ENCODE measurements at regions not wholly inside any gene's neighbourhood (a gene's known extent, or its start where the extent isn't known, plus 50 kb on each side); places are given as distances from the start of the nearest gene placed in this dataset.
"Not testable (repeated sequence)": the region's sequence is repeated elsewhere in the genome, so short reads cannot be mapped to it uniquely, and the experiment has no call there.

DNA sequence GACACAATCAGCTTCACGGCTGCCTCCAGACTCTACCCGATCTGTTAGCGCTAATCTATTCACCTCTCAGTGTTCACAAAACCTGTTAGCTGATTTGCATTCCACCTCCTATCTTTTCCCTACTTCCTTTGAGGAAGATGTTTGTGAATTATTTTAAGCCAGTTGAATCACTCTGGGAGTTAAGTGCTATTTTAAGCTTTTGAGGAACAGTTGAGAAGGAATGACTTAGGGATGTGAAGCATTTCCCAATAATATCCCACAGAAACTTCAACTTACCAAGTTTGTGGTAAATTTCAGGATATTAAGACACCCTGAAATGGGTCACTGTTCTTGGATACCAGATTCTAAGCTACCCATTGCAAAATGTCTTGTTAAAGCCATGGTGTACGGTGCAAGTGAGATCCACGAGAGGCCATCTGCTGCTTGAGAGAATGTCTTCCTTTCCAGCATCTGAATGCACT, 145.2 kb upstream of the CITED2 start:
- Histone ChIP-seq H3K14ac (ENCODE audit: low read length in 2 of 2) (no peak overlapping the region), H2BK5ac (ENCODE audit: low read depth, low read length, poor library complexity, severe bottlenecking) (no peak overlapping the region), H3K4me1 (ENCODE audit: control insufficient read depth, insufficient read depth, low read depth, low read length) (no peaks in the 10 kb centered on the region), H4K91ac (ENCODE audit: low read length) (no peak overlapping the region), H3K9me3 (ENCODE audit: control insufficient read depth, low read length) (no peaks in the 10 kb centered on the region), H3K4me3 (ENCODE audit: insufficient read depth in 1 of 2, low read depth in 1 of 2, low read length in 2 of 2) (no peak overlapping the region), H2BK15ac (ENCODE audit: low read depth, poor library complexity, severe bottlenecking) (no peak overlapping the region), H2BK120ac (ENCODE audit: low read depth, low read length) (no peak overlapping the region), H2AFZ (ENCODE audit: low read depth, low read length) (no peak overlapping the region), H3K36me3 (ENCODE audit: control insufficient read depth in 1 of 2, insufficient read depth in 2 of 2, low read depth in 1 of 2, low read length in 2 of 2) (no peaks in the 10 kb centered on the region), H2AK5ac (ENCODE audit: low read length, severe bottlenecking) (no peak overlapping the region), H3K27ac (ENCODE audit: low read length, poor library complexity, severe bottlenecking) (no peak overlapping the region), H3K27me3 (ENCODE audit: control insufficient read depth in 1 of 2, insufficient read depth in 1 of 2, low read length in 2 of 2) (no peaks in the 10 kb centered on the region), H3K4ac (ENCODE audit: low read depth in 1 of 2, low read length in 2 of 2) (no peak overlapping the region), H3K4me2 (ENCODE audit: low read length, poor library complexity, severe bottlenecking) (no peak overlapping the region), H3K18ac (ENCODE audit: low read depth in 1 of 2, low read length in 2 of 2) (no peak overlapping the region), H3K23ac (ENCODE audit: low read length in 2 of 2) (no peak overlapping the region), H3K9ac (ENCODE audit: low read length) (no peak overlapping the region), H2BK12ac (ENCODE audit: low read length in 2 of 2) (no peak overlapping the region), H3K79me1 (replicated peaks; ENCODE audit: low read length, poor library complexity, severe bottlenecking) (no peaks in the 10 kb centered on the region), H4K8ac (ENCODE audit: low read length) (no peak overlapping the region)
- peak; percentile 79 for DNase-seq
- 77% methylated on average over 5 of the region's 5 CpGs for WGBS

DNA sequence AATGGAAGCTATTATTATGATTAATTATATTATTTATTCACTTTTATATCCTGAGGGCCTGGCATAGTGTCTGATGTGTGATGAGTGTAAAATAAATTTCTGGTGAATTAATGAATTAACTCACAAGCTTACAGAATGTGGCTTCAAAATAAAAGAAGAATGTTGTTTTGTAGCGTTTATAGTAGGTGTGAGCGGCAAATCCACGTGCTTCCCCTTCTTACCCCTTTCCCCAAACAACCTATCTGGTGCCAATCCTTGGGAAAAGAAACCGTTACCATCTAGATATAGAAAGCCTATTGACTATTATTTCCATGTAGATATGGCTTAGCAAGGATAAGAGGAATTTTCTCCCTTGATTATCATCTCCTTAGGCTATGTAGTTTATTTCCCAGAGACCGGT, 144.6 kb upstream of the CITED2 start:
- no peak overlapping the region for H3K9ac ChIP-seq (ENCODE audit: low read length)
- no peaks in the 10 kb centered on the region for H3K9me3 ChIP-seq (ENCODE audit: control insufficient read depth, low read length)
- 96% methylated on average over 1 of the region's 5 CpGs for WGBS
- no peak overlapping the region for H2BK5ac ChIP-seq (ENCODE audit: low read depth, low read length, poor library complexity, severe bottlenecking)
- H3K4me1 ChIP-seq (ENCODE audit: control insufficient read depth, insufficient read depth, low read depth, low read length): no peaks in the 10 kb centered on the region
- H3K23ac ChIP-seq (ENCODE audit: low read length in 2 of 2): no peak overlapping the region
- no peak overlapping the region for H3K27ac ChIP-seq (ENCODE audit: low read length, poor library complexity, severe bottlenecking)
- no peak overlapping the region for H3K14ac ChIP-seq (ENCODE audit: low read length in 2 of 2)
- DNase-seq: no peak
- H3K18ac ChIP-seq (ENCODE audit: low read depth in 1 of 2, low read length in 2 of 2): no peak overlapping the region
- H2BK15ac ChIP-seq (ENCODE audit: low read depth, poor library complexity, severe bottlenecking): no peak overlapping the region
- H3K27me3 ChIP-seq (ENCODE audit: control insufficient read depth in 1 of 2, insufficient read depth in 1 of 2, low read length in 2 of 2): no peaks in the 10 kb centered on the region
- H3K36me3 ChIP-seq (ENCODE audit: control insufficient read depth in 1 of 2, insufficient read depth in 2 of 2, low read depth in 1 of 2, low read length in 2 of 2): no peaks in the 10 kb centered on the region
- no peak overlapping the region for H3K4ac ChIP-seq (ENCODE audit: low read depth in 1 of 2, low read length in 2 of 2)
- no peak overlapping the region for H2BK120ac ChIP-seq (ENCODE audit: low read depth, low read length)
- no peak overlapping the region for H3K4me2 ChIP-seq (ENCODE audit: low read length, poor library complexity, severe bottlenecking)
- no peak overlapping the region for H2BK12ac ChIP-seq (ENCODE audit: low read length in 2 of 2)
- H2AK5ac ChIP-seq (ENCODE audit: low read length, severe bottlenecking): no peak overlapping the region
- H2AFZ ChIP-seq (ENCODE audit: low read depth, low read length): no peak overlapping the region
- no peaks in the 10 kb centered on the region for H3K79me1 ChIP-seq (replicated peaks; ENCODE audit: low read length, poor library complexity, severe bottlenecking)
- H3K4me3 ChIP-seq (ENCODE audit: insufficient read depth in 1 of 2, low read depth in 1 of 2, low read length in 2 of 2): no peak overlapping the region
- H4K91ac ChIP-seq (ENCODE audit: low read length): no peak overlapping the region
- no peak overlapping the region for H4K8ac ChIP-seq (ENCODE audit: low read length)

DNA sequence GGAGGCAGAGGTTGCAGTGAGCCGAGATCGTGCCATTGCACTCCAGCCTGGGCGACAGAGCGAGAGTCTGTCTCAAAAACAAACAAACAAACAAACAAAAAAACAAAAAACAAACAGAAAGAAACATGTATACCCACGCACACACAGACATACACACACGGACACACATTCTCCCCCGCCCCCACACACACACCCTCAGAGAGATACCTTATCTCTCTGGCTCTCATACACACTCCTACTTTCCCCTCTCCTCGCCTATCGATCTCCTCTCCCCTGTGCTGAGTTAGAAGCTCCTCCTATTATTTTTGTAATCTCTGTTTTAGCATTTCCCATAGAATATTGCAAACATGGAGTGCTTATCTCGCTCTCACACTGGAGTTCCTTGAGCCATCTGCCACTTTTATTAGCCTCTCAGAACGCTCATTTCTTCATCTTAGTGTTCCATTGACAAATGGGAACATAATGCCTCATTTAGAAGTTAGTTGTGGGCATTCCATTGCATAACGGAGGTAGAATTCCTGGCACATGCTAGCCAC, 144.2 kb upstream of the CITED2 start:
- Histone ChIP-seq H4K91ac (ENCODE audit: low read length) (no peak overlapping the region), H3K4ac (ENCODE audit: low read depth in 1 of 2, low read length in 2 of 2) (no peak overlapping the region), H3K4me2 (ENCODE audit: low read length, poor library complexity, severe bottlenecking) (no peak overlapping the region), H2BK12ac (ENCODE audit: low read length in 2 of 2) (no peak overlapping the region), H3K4me3 (ENCODE audit: insufficient read depth in 1 of 2, low read depth in 1 of 2, low read length in 2 of 2) (no peak overlapping the region), H3K27me3 (ENCODE audit: control insufficient read depth in 1 of 2, insufficient read depth in 1 of 2, low read length in 2 of 2) (no peaks in the 10 kb centered on the region), H3K9ac (ENCODE audit: low read length) (no peak overlapping the region), H3K27ac (ENCODE audit: low read length, poor library complexity, severe bottlenecking) (no peak overlapping the region), H3K79me1 (replicated peaks; ENCODE audit: low read length, poor library complexity, severe bottlenecking) (no peaks in the 10 kb centered on the region), H3K9me3 (ENCODE audit: control insufficient read depth, low read length) (no peaks in the 10 kb centered on the region), H2BK15ac (ENCODE audit: low read depth, poor library complexity, severe bottlenecking) (no peak overlapping the region), H3K14ac (ENCODE audit: low read length in 2 of 2) (no peak overlapping the region), H3K36me3 (ENCODE audit: control insufficient read depth in 1 of 2, insufficient read depth in 2 of 2, low read depth in 1 of 2, low read length in 2 of 2) (no peaks in the 10 kb centered on the region), H2BK120ac (ENCODE audit: low read depth, low read length) (no peak overlapping the region), H3K23ac (ENCODE audit: low read length in 2 of 2) (no peak overlapping the region), H3K18ac (ENCODE audit: low read depth in 1 of 2, low read length in 2 of 2) (no peak overlapping the region), H2AFZ (ENCODE audit: low read depth, low read length) (no peak overlapping the region), H2BK5ac (ENCODE audit: low read depth, low read length, poor library complexity, severe bottlenecking) (no peak overlapping the region), H3K4me1 (ENCODE audit: control insufficient read depth, insufficient read depth, low read depth, low read length) (no peaks in the 10 kb centered on the region), H2AK5ac (ENCODE audit: low read length, severe bottlenecking) (no peak overlapping the region), H4K8ac (ENCODE audit: low read length) (no peak overlapping the region)
- DNase-seq: no peak
- WGBS: 92% methylated on average over 9 of the region's 12 CpGs

DNA sequence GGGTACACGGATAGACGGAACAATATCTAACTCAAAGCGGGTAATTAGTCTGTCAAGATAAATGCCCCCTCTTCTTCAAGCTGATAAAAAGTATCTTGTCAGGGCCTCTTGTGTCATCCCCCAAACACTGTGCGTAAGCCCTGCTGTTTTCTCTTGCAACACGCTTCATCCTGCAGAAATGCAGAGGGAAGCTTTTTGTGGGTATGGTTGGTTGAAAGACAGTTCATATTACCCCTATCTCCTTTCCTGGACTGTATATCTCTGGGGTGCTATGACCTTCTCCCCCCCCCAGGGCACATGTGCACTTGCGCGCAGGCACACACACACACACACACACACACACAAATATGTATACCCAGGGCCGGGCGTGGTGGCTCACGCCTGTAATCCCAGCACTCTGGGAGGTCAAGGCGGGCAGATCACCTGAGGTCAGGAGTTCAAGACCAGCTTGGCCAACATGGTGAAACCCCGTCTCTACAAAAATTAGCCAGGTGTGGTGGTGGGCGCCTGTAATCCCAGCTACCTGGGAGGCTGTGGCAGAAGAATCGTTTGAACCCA, 143.6 kb upstream of the CITED2 start:
- not testable (repeated sequence) for H3K23ac ChIP-seq (ENCODE audit: low read length in 2 of 2); H3K27me3 ChIP-seq (ENCODE audit: control insufficient read depth in 1 of 2, insufficient read depth in 1 of 2, low read length in 2 of 2); DNase-seq; H3K4me1 ChIP-seq (ENCODE audit: control insufficient read depth, insufficient read depth, low read depth, low read length); H4K8ac ChIP-seq (ENCODE audit: low read length); H2AK5ac ChIP-seq (ENCODE audit: low read length, severe bottlenecking); H2BK5ac ChIP-seq (ENCODE audit: low read depth, low read length, poor library complexity, severe bottlenecking); H3K79me1 ChIP-seq (replicated peaks; ENCODE audit: low read length, poor library complexity, severe bottlenecking); H2BK120ac ChIP-seq (ENCODE audit: low read depth, low read length); H2BK12ac ChIP-seq (ENCODE audit: low read length in 2 of 2); H3K27ac ChIP-seq (ENCODE audit: low read length, poor library complexity, severe bottlenecking); H3K18ac ChIP-seq (ENCODE audit: low read depth in 1 of 2, low read length in 2 of 2); H3K4me2 ChIP-seq (ENCODE audit: low read length, poor library complexity, severe bottlenecking); H2AFZ ChIP-seq (ENCODE audit: low read depth, low read length); H3K9ac ChIP-seq (ENCODE audit: low read length); H3K14ac ChIP-seq (ENCODE audit: low read length in 2 of 2); H3K4ac ChIP-seq (ENCODE audit: low read depth in 1 of 2, low read length in 2 of 2); H3K36me3 ChIP-seq (ENCODE audit: control insufficient read depth in 1 of 2, insufficient read depth in 2 of 2, low read depth in 1 of 2, low read length in 2 of 2); H3K4me3 ChIP-seq (ENCODE audit: insufficient read depth in 1 of 2, low read depth in 1 of 2, low read length in 2 of 2); H3K9me3 ChIP-seq (ENCODE audit: control insufficient read depth, low read length); H2BK15ac ChIP-seq (ENCODE audit: low read depth, poor library complexity, severe bottlenecking); H4K91ac ChIP-seq (ENCODE audit: low read length)
- 73% methylated on average over 13 of the region's 14 CpGs for WGBS
